Islet of Langerhans (tissue), 1 donor: ENCODE measurements at regions not wholly inside any gene's neighbourhood (a gene's known extent, or its start where the extent isn't known, plus 50 kb on each side); places are given as distances from the start of the nearest gene placed in this dataset.
A peak's percentile ranks its signal among the peaks of the same experiment; 100 is the strongest.
"Not testable (repeated sequence)": the region's sequence is repeated elsewhere in the genome, so short reads cannot be mapped to it uniquely, and the experiment has no call there.

Source experiments
- FAIRE-seq: peaks from one replicate; lab custom pipeline; 2011; peaks lifted over from hg19 to GRCh38; lab: Jason Lieb, UNC

- FAIRE-seq, result no peak
These were observed 341.2 kb upstream of the USP9Y start for GRCh38 chrY:12359867-12360266.

- no peak for FAIRE-seq
These were observed 340.5 kb upstream of the USP9Y start for GRCh38 chrY:12360496-12360895.

- no peak for FAIRE-seq
These were observed 335.6 kb upstream of the USP9Y start for GRCh38 chrY:12365311-12365910.

GRCh38 chrY:12374588-12374987, 326.4 kb upstream of the USP9Y start:
- FAIRE-seq, result not testable (repeated sequence)

- not testable (repeated sequence) for FAIRE-seq
These were observed 309.1 kb upstream of the USP9Y start for GRCh38 chrY:12391655-12392559.

- FAIRE-seq, result no peak
These were observed 307.8 kb upstream of the USP9Y start for GRCh38 chrY:12393190-12393589.

GRCh38 chrY:12395381-12396120, 305.5 kb upstream of the USP9Y start:
- FAIRE-seq, result not testable (repeated sequence)

GRCh38 chrY:12403916-12404315, 297.1 kb upstream of the USP9Y start:
- no peak for FAIRE-seq

GRCh38 chrY:12408236-12408635, 292.8 kb upstream of the USP9Y start:
- no peak for FAIRE-seq

GRCh38 chrY:12410696-12411095, 290.3 kb upstream of the USP9Y start:
- FAIRE-seq, result no peak

- FAIRE-seq, result no peak
These were observed 279.8 kb upstream of the USP9Y start for GRCh38 chrY:12421072-12421787.

- FAIRE-seq, result no peak
These were observed 279.3 kb upstream of the USP9Y start for GRCh38 chrY:12421788-12422124.

GRCh38 chrY:12422536-12422935, 278.5 kb upstream of the USP9Y start:
- FAIRE-seq, result no peak

- FAIRE-seq, result no peak
These were observed 277.4 kb upstream of the USP9Y start for GRCh38 chrY:12423416-12424252.

GRCh38 chrY:12425506-12425905, 275.5 kb upstream of the USP9Y start:
- FAIRE-seq, result no peak

- FAIRE-seq, result no peak
These were observed 273.7 kb upstream of the USP9Y start for GRCh38 chrY:12427361-12427760.

GRCh38 chrY:12431546-12431945, 269.5 kb upstream of the USP9Y start:
- no peak for FAIRE-seq

- peak; percentile 94 for FAIRE-seq
These were observed 262.2 kb upstream of the USP9Y start for GRCh38 chrY:12438823-12439222.

GRCh38 chrY:12444200-12444599, 256.8 kb upstream of the USP9Y start:
- no peak for FAIRE-seq

- not testable (repeated sequence) for FAIRE-seq
These were observed 254.4 kb upstream of the USP9Y start for GRCh38 chrY:12446486-12447265.

GRCh38 chrY:12448561-12448960, 252.5 kb upstream of the USP9Y start:
- FAIRE-seq, result not testable (repeated sequence)
